OCI-LY7 (cell line): ENCODE measurements at regions not wholly inside any gene's neighbourhood (a gene's known extent, or its start where the extent isn't known, plus 50 kb on each side); places are given as distances from the start of the nearest gene placed in this dataset.

Source experiments
- EZH2phosphoT487 ChIP-seq: fragments of 200-600 bp; sonication (generic); IDR thresholded peaks from 2 replicates; pipeline ENCODE4 v1.6.1; 2018; ENCODE audit warnings: low read depth, borderline replicate concordance, mild to moderate bottlenecking, mixed run types, antibody characterized with exemption, low read length, moderate library complexity, mixed read lengths
- TF ChIP-seq, protein P1 (sequence below): fragments of 200-600 bp; sonication (generic); conservative IDR thresholded peaks from 2 replicates; pipeline ENCODE4 v1.5.1; 2014; ENCODE audit warnings: mild to moderate bottlenecking, antibody characterized with exemption, low read length, moderate library complexity, mixed read lengths

DNA sequence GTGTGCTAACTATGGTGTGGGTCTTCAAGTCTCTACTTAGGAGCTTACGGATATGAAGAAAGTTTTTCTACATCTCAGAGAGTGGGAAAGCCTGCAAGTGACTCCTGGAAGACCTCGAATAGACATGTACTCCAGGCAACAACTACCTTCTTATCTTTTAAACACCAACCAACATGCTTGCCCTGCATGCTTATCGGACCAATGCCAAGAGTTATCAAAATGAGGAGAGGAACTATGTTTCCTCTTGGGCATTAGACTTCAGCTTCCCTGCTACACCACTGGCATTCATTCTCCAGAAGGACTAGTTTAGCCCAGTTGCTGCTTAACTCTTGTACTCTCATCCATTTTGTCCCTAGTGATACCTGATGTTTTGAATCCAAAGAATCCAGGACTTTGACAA lies 74.7 kb upstream of the MAN2A1 start:
- TF ChIP-seq, protein P1, sequence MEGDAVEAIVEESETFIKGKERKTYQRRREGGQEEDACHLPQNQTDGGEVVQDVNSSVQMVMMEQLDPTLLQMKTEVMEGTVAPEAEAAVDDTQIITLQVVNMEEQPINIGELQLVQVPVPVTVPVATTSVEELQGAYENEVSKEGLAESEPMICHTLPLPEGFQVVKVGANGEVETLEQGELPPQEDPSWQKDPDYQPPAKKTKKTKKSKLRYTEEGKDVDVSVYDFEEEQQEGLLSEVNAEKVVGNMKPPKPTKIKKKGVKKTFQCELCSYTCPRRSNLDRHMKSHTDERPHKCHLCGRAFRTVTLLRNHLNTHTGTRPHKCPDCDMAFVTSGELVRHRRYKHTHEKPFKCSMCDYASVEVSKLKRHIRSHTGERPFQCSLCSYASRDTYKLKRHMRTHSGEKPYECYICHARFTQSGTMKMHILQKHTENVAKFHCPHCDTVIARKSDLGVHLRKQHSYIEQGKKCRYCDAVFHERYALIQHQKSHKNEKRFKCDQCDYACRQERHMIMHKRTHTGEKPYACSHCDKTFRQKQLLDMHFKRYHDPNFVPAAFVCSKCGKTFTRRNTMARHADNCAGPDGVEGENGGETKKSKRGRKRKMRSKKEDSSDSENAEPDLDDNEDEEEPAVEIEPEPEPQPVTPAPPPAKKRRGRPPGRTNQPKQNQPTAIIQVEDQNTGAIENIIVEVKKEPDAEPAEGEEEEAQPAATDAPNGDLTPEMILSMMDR: no peak
- TF ChIP-seq EZH2phosphoT487: no peak
